Ascending aorta (tissue), 2 donors: ENCODE measurements at regions not wholly inside any gene's neighbourhood (a gene's known extent, or its start where the extent isn't known, plus 50 kb on each side); places are given as distances from the start of the nearest gene placed in this dataset.

Experiments
- DNase-seq, 2 donors: peaks; one replicate each; pipeline ENCODE4 v3.0.0-alpha.2; 2019; ENCODE audit warnings: low spot score in 2 of 2
- H3K27ac ChIP-seq, 2 donors: fragments of 200-600 bp; sonication (generic); one replicate each; pipeline ENCODE4 v1.5.1; 2016 to 2017; ENCODE audit warnings: mild to moderate bottlenecking in 1 of 2
- H3K27me3 ChIP-seq: fragments of 200-600 bp; sonication (generic); one replicate; pipeline ENCODE4 v1.5.1; 2017
- H3K36me3 ChIP-seq, 2 donors: fragments of 200-600 bp; sonication (generic); one replicate each; pipeline ENCODE4 v1.5.1; 2016
- H3K4me1 ChIP-seq, 2 donors: fragments of 200-600 bp; sonication (generic); one replicate each; pipeline ENCODE4 v1.5.1; 2016 to 2017; ENCODE audit warnings: mild to moderate bottlenecking in 1 of 2
- H3K4me3 ChIP-seq, 2 donors: fragments of 200-600 bp; sonication (generic); one replicate each; pipeline ENCODE4 v1.5.1; 2016 to 2017; ENCODE audit warnings: mild to moderate bottlenecking in 1 of 2
- H3K9me3 ChIP-seq, 2 donors: fragments of 200-600 bp; sonication (generic); one replicate each; pipeline ENCODE4 v1.5.1; 2016
- CTCF ChIP-seq, 3 experiments: fragments of 200-600 bp in 2 of 3; fragments of 450-650 bp in 1 of 3; sonication (generic) in 2 of 3; IDR thresholded peaks; one replicate each; pipeline ENCODE4 v1.5.1; 2016 to 2019; ENCODE audit warnings: antibody characterized with exemption in 3 of 3, mild to moderate bottlenecking in 1 of 3, moderate library complexity in 1 of 3
- intact Hi-C: fragments of 100-400 bp; cut with DNase I; formaldehyde crosslinking; loops from one replicate; pipeline ENCODE4 v1.15.1; 2023

GRCh38 chr2:81648806-81649205 is 1344.3 kb upstream of the LRRTM1 start:
- intact Hi-C loops, result no loop called here
- H3K36me3 ChIP-seq, result no peaks in the 10 kb centered on the region
- H3K4me3 ChIP-seq, result no peak overlapping the region

GRCh38 chr2:81648370-81648769 is 1343.8 kb upstream of the LRRTM1 start:
- Histone ChIP-seq H3K27ac (no peak overlapping the region), H3K4me3 (no peak overlapping the region), H3K9me3 (no peaks in the 10 kb centered on the region), H3K27me3 (no peaks in the 10 kb centered on the region), H3K36me3 (no peaks in the 10 kb centered on the region), H3K4me1 (no peaks in the 10 kb centered on the region)
- TF ChIP-seq CTCF (IDR thresholded peaks at IDR 0.05), result no peak
- intact Hi-C loops, result no loop called here
- DNase-seq, result no peak

More at GRCh38 chr2:81648806-81649205, 1344.3 kb upstream of the LRRTM1 start:
- Histone ChIP-seq H3K27ac (no peak overlapping the region), H3K9me3 (no peaks in the 10 kb centered on the region), H3K27me3 (no peaks in the 10 kb centered on the region), H3K4me1 (no peaks in the 10 kb centered on the region)
- no peak for TF ChIP-seq CTCF (IDR thresholded peaks at IDR 0.05)
- DNase-seq, result no peak

GRCh38 chr2:81647715-81648230 is 1343.2 kb upstream of the LRRTM1 start:
- DNase-seq, result no peak
- no peak for TF ChIP-seq CTCF (IDR thresholded peaks at IDR 0.05)
- intact Hi-C loops, result no loop called here
- H3K27me3 ChIP-seq, result no peaks in the 10 kb centered on the region
- H3K36me3 ChIP-seq, result no peaks in the 10 kb centered on the region
- no peak overlapping the region for H3K4me3 ChIP-seq
- H3K4me1 ChIP-seq, result no peaks in the 10 kb centered on the region
- no peak overlapping the region for H3K27ac ChIP-seq
- no peaks in the 10 kb centered on the region for H3K9me3 ChIP-seq

- TF ChIP-seq CTCF (IDR thresholded peaks at IDR 0.05), result no peak
- no peak for DNase-seq
- intact Hi-C loops, result no loop called here
Measured at GRCh38 chr2:81645745-81646301, 1341.3 kb upstream of the LRRTM1 start.

GRCh38 chr2:81644189-81644588 is 1339.6 kb upstream of the LRRTM1 start:
- H3K27ac ChIP-seq, result no peak overlapping the region
- H3K36me3 ChIP-seq, result no peaks in the 10 kb centered on the region
- TF ChIP-seq CTCF (IDR thresholded peaks at IDR 0.05), result no peak
- no peak for DNase-seq
- no peak overlapping the region for H3K4me3 ChIP-seq
- no peaks in the 10 kb centered on the region for H3K4me1 ChIP-seq
- intact Hi-C loops, result no loop called here
- H3K27me3 ChIP-seq, result no peaks in the 10 kb centered on the region
- H3K9me3 ChIP-seq, result no peaks in the 10 kb centered on the region

More at GRCh38 chr2:81645745-81646301, 1341.3 kb upstream of the LRRTM1 start:
- H3K27me3 ChIP-seq, result no peaks in the 10 kb centered on the region
- H3K4me1 ChIP-seq, result no peaks in the 10 kb centered on the region
- no peak overlapping the region for H3K27ac ChIP-seq
- H3K9me3 ChIP-seq, result no peaks in the 10 kb centered on the region
- H3K4me3 ChIP-seq, result no peak overlapping the region
- H3K36me3 ChIP-seq, result no peaks in the 10 kb centered on the region

GRCh38 chr2:81624825-81625224 is 1320.3 kb upstream of the LRRTM1 start:
- Histone ChIP-seq H3K27me3 (no peaks in the 10 kb centered on the region), H3K4me1 (no peaks in the 10 kb centered on the region), H3K4me3 (no peak overlapping the region), H3K36me3 (no peaks in the 10 kb centered on the region), H3K9me3 (no peaks in the 10 kb centered on the region), H3K27ac (no peak overlapping the region)
- TF ChIP-seq CTCF (IDR thresholded peaks at IDR 0.05), result no peak
- intact Hi-C loops, result no loop called here
- no peak for DNase-seq
